HAP-1 (cell line): ENCODE measurements at regions not wholly inside any gene's neighbourhood (a gene's known extent, or its start where the extent isn't known, plus 50 kb on each side); places are given as distances from the start of the nearest gene placed in this dataset.

Experiments
- DNase-seq, 2 experiments: peaks; one replicate each; pipeline ENCODE4 v3.0.0-alpha.2; 2016 to 2020; ENCODE audit warnings: low spot score in 2 of 2
- H3K27me3 ChIP-seq: fragments of 250-450 bp; sonication (Bioruptor Pico); 2 replicates; pipeline ENCODE4 v1.5.1; 2020; ENCODE audit warnings: low read depth, mild to moderate bottlenecking, moderate library complexity
- H3K36me3 ChIP-seq: fragments of 250-450 bp; sonication (Bioruptor Pico); replicated peaks from 2 replicates; pipeline ENCODE4 v1.5.1; 2020; ENCODE audit warnings: mild to moderate bottlenecking
- H3K4me1 ChIP-seq: fragments of 250-450 bp; sonication (Bioruptor Pico); 2 replicates; pipeline ENCODE4 v1.5.1; 2020; ENCODE audit warnings: mild to moderate bottlenecking
- H3K4me3 ChIP-seq: fragments of 250-450 bp; sonication (Bioruptor Pico); 2 replicates; pipeline ENCODE4 v1.5.1; 2020; ENCODE audit warnings: mild to moderate bottlenecking, moderate library complexity
- H3K9me3 ChIP-seq: fragments of 250-450 bp; sonication (Bioruptor Pico); 2 replicates; pipeline ENCODE4 v1.5.1; 2020; ENCODE audit warnings: mild to moderate bottlenecking, moderate library complexity
- in situ Hi-C: fragments of 300-500 bp; cut with MboI; formaldehyde crosslinking; loops from 3 replicates; pipeline ENCODE4 v1.14.3; 2020; ENCODE audit warnings: low sequenced_read_pairs, inconsistent platforms, mixed read lengths

DNA sequence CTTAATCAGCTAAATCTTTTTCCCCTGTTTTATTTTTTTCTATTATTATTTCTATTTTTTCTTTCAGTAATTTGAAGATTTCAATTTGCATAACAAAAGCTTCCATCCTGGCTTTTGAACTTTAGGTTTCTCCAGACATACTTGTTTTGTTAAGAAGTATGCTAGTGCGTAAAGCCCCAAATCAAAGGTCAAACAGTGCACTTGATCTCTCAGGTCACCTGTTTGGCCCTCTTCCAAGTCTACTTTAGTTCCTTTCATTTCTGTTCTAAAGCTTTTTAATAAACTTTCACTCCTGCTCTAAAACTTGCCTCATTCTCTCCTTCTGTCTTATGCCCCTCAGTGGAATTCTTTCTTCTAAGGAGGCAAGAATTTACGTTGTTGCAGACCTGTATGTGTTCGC lies 54.6 kb upstream of the ATXN7L3B start:
- in situ Hi-C loops: no loop called here

More for the DNA sequence above, 54.6 kb upstream of the ATXN7L3B start:
- Histone ChIP-seq H3K36me3 (no peaks in the 10 kb centered on the region), H3K4me1 (no peaks in the 10 kb centered on the region), H3K9me3 (no peaks in the 10 kb centered on the region), H3K4me3 (no peak overlapping the region), H3K27me3 (no peaks in the 10 kb centered on the region)
- DNase-seq: no peak
